ENCODE measurements at regions not wholly inside any gene's neighbourhood (a gene's known extent, or its start where the extent isn't known, plus 50 kb on each side); places are given as distances from the start of the nearest gene placed in this dataset.
"Not testable (repeated sequence)": the region's sequence is repeated elsewhere in the genome, so short reads cannot be mapped to it uniquely, and the experiment has no call there.

DNA sequence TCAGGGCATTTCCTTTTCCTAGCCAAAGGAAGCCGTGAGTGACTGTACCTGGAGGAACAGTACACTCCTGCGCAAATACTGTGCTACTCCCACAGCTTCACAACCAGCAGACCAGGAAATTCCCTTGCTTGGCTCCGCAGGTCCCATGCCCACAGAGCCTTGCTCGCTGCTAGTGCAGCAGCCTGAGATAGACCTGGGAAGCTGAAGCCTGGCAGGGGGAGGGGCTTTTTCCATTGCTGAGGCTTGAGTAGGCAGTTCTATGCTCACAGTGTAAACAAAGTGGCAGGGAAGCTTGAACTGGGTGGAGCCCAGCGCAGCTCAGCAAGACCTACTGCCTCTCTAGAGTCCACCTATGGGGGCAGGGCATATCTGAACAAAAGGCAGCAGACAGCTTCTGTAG is 291.2 kb downstream of the HGF start:
- no peak for DNase-seq (ENCODE audit: low spot score)

DNA sequence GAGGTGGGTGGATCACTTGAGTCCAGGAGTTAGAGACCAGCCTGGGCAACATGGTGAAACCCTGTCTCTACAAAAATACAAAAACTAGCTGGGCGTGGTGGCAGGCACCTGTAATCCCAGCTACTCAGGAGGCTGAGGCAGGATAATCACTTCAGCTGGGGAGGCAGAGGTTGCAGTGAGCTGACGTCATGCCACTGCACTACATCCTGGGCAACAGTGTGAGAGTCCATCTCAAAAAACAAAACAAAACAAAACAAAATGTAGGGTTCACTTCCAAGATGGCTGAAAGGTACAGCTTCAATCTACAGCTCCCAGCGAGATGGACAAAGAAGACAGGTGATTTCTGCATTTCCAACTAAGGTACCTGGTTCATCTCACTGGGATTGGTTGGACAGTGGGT is 291.6 kb downstream of the HGF start:
- not testable (repeated sequence) for DNase-seq (ENCODE audit: low spot score)

- DNase-seq (ENCODE audit: low spot score) = no peak
Measured at GRCh38 chr7:81473236-81473635, 296.6 kb downstream of the HGF start.

DNA sequence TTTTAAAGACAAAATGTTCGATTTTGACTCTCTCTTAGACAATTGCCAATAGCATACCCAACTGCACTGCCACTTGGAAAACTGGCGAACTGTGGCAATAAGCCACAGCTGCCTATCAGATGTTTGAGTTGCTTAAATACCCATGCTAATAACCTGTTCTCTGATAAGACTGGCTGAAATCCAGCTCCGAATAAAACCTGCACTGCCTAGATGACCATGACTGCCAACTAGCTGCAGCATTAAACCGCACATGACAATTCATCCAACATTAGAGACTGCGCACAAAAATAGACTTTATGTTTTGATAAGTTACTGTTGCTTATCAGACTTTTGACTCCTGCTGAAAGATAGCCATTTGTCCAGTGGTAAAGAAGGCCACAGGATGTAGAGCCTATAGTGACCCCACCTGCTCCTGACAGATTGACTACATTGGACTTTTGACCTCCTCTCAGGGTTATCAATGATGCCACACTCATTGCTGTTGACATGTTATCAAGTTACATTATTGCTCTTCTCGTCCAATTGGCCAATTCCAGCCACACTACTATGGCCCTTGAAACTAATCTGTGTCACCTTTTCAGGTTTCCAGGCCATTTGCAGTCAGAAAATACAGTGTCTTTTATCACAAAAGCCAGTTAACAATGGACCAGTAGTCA is 299.0 kb downstream of the HGF start:
- no peak for DNase-seq (ENCODE audit: low spot score)

- DNase-seq (ENCODE audit: low spot score) = peak; percentile 73
Measured at GRCh38 chr7:81469869-81470723, 299.8 kb downstream of the HGF start.

- no peak for DNase-seq (ENCODE audit: low spot score)
Measured at GRCh38 chr7:81469153-81469868, 300.5 kb downstream of the HGF start.

GRCh38 chr7:81468526-81468925 is 301.3 kb downstream of the HGF start:
- no peak for DNase-seq (ENCODE audit: low spot score)

GRCh38 chr7:81467964-81468363 is 301.9 kb downstream of the HGF start:
- no peak for DNase-seq (ENCODE audit: low spot score)

- no peak for DNase-seq (ENCODE audit: low spot score)
Measured at GRCh38 chr7:81462672-81463071, 307.2 kb downstream of the HGF start.

DNA sequence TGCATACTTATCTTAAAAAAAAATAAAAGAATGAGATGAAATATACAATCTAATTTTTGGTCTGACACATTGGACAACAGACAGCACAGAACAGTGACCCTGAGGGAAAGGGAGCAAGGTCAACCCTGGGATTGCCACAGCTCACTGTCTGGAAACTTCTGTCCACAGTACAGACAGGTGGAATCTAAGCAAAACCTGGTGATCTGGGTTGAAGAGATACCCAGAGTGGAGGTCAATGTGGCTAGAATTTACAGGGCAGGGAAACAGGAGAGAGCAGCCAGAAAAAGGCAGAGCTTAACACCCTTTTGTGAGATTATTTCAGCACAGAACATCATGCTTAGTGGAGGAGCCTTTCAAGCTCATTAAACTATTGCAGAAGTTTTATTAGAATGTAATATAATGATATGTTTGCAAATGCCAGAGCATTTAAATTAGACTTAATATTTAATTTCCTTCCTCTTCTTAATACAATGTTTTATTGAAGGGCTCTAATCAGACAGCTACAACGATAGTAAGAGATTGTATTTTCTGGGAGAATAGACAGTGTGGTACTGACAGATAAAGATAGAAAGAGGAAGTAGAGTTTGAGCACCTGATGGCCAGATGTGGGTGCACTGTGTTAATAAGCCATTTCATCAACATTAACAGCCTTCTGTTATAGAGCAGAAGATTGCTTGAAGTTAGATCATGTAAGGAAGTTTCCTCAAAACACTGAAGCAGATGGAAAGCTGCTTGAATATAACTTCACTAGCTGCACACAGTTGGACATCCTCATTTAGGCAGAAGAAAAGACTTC is 309.4 kb downstream of the HGF start:
- no peak for DNase-seq (ENCODE audit: low spot score)

GRCh38 chr7:81459485-81459884 is 310.4 kb downstream of the HGF start:
- DNase-seq (ENCODE audit: low spot score) = no peak

GRCh38 chr7:81457852-81458522 is 311.9 kb downstream of the HGF start:
- DNase-seq (ENCODE audit: low spot score) = no peak

- DNase-seq (ENCODE audit: low spot score) = not testable (repeated sequence)
Measured at GRCh38 chr7:81453770-81454169, 316.1 kb downstream of the HGF start.

DNA sequence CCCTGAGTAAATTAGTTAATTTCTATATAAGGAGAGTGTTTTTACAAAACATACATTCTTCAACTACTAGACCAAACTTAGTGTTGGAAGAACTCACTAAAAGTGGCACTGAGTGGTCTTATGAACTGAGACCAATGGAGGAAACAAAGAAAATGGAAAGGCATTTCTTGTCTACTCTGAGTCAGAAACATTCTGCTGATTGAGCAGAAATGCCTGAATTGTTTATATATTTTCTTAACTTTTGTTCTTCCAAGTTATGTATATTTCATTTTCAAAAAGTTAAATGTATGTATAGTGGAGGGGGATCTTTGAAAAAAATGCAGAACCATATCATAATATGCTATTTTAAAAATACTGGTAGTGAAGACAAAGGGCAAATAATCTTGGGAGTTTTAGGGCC is 320.7 kb downstream of the HGF start:
- no peak for DNase-seq (ENCODE audit: low spot score)

DNA sequence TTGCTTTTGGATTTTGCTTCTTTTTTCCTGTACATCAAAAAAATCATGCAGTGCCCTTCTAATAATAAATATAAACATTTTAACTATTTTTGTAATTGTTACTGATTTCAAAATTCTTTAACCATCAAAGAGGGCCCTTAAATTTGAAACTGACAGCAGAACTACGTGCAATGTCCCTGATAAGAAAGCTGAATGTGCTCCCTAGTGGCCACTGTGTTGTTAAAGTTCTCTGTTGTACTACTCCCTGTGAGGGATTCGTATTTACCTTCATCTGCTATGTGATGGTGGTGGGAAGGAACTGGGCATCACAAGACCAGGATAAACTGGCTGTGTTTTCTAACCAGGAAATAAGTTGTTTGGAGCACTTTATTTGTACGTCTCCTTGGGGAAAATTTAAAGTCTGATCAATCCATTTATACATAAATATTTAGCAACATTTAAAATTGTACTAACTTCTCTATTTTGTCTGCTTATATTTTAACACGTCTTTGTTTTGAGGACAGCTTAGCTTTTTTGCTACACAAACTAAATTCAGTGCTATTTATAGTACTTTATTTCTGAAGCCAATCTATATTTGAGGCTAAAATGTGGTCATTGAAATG is 322.4 kb downstream of the HGF start:
- peak; percentile 49 for DNase-seq (ENCODE audit: low spot score)

- DNase-seq (ENCODE audit: low spot score) = no peak
Measured at GRCh38 chr7:81446212-81446611, 323.6 kb downstream of the HGF start.

- DNase-seq (ENCODE audit: low spot score) = no peak
Measured at GRCh38 chr7:81445462-81445861, 324.4 kb downstream of the HGF start.

DNA sequence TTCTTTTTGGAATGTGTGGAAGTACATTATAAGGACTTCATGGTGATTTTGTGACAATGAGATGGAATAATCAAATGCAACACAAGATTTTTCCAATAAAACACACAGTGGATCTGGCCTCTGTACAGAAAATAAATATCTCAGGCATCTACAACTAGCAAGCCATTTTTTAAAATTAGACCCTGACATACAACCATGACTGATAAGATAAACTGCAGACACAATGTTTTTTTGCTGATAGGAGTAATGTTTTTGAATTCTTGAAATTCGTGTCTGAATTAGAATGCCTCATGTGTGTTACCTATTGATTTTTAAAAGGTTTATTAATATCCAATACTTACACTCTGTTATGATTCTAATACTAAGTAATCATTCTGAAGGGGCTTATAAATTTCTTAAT is 328.1 kb downstream of the HGF start:
- DNase-seq (ENCODE audit: low spot score) = no peak

- DNase-seq (ENCODE audit: low spot score) = no peak
Measured at GRCh38 chr7:81439591-81439990, 330.3 kb downstream of the HGF start.

DNA sequence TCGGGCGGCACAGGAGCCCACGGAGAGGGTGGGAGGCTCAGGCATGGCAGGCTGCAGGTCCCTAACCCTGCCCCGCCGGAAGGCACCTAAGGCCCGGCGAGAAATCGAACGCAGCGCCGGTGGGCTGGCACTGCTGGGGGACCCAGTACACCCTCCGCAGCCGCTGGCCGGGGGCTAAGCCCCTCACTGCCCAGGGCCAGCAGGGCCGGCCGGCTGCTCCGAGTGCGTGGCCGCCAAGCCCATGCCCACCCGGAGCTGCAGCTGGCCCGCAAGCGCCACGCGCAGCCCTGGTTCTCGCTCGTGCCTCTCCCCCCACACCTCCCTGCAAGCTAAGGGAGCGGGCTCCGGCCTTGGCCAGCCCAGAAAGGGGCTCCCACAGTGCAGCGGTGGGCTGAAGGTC is 332.7 kb downstream of the HGF start:
- DNase-seq (ENCODE audit: low spot score) = not testable (repeated sequence)

GRCh38 chr7:81433692-81434331 is 336.0 kb downstream of the HGF start:
- DNase-seq (ENCODE audit: low spot score) = no peak
